Retinal pigment epithelial cell (primary cell): ENCODE measurements at regions not wholly inside any gene's neighbourhood (a gene's known extent, or its start where the extent isn't known, plus 50 kb on each side); places are given as distances from the start of the nearest gene placed in this dataset.
"Not testable (repeated sequence)": the region's sequence is repeated elsewhere in the genome, so short reads cannot be mapped to it uniquely, and the experiment has no call there.

ENCODE experiments used
- DNase-seq: peaks from one replicate; pipeline ENCODE4 v3.0.0-alpha.2; 2010; ENCODE audit warnings: low read depth
- H3K4me3 ChIP-seq: 2 replicates; pipeline ENCODE4 v1.5.1; 2011; ENCODE audit warnings: mild to moderate bottlenecking, low read length, control low read depth, moderate library complexity
- CTCF ChIP-seq: conservative IDR thresholded peaks from 2 replicates; pipeline ENCODE4 v1.5.1; 2011; ENCODE audit warnings: low read depth, low read length, control low read depth, inconsistent platforms

- TF ChIP-seq CTCF, result no peak
- DNase-seq, result no peak
- no peak overlapping the region for H3K4me3 ChIP-seq
Observed at GRCh38 chr2:226086190-226086589, 686.7 kb downstream of the NYAP2 start.

- not testable (repeated sequence) for H3K4me3 ChIP-seq, DNase-seq
Observed at GRCh38 chr2:226085425-226085824, 685.9 kb downstream of the NYAP2 start.

GRCh38 chr2:226080334-226080733 is 680.8 kb downstream of the NYAP2 start:
- no peak overlapping the region for H3K4me3 ChIP-seq
- no peak for TF ChIP-seq CTCF
- no peak for DNase-seq

- no peak for DNase-seq
- TF ChIP-seq CTCF, result no peak
- no peak overlapping the region for H3K4me3 ChIP-seq
Observed at GRCh38 chr2:226079671-226080181, 680.2 kb downstream of the NYAP2 start.

GRCh38 chr2:226079196-226079595 is 679.7 kb downstream of the NYAP2 start:
- DNase-seq, result no peak
- no peak for TF ChIP-seq CTCF
- H3K4me3 ChIP-seq, result no peak overlapping the region

- TF ChIP-seq CTCF, result no peak
- DNase-seq, result no peak
- no peak overlapping the region for H3K4me3 ChIP-seq
Observed at GRCh38 chr2:226078666-226079065, 679.2 kb downstream of the NYAP2 start.

GRCh38 chr2:226077841-226078240 is 678.3 kb downstream of the NYAP2 start:
- no peak for DNase-seq
- no peak overlapping the region for H3K4me3 ChIP-seq
- no peak for TF ChIP-seq CTCF

- no peak overlapping the region for H3K4me3 ChIP-seq
- DNase-seq, result no peak
Observed at GRCh38 chr2:226077031-226077430, 677.5 kb downstream of the NYAP2 start.

More at GRCh38 chr2:226077031-226077430, 677.5 kb downstream of the NYAP2 start:
- no peak for TF ChIP-seq CTCF
